ENCODE measurements at regions not wholly inside any gene's neighbourhood (a gene's known extent, or its start where the extent isn't known, plus 50 kb on each side); places are given as distances from the start of the nearest gene placed in this dataset.

GRCh38 chr3:104437891-104438290 lies 928.8 kb upstream of the ALCAM start:
- TF ChIP-seq CTCF (IDR thresholded peaks at IDR 0.05) (no peak), REST (IDR thresholded peaks at IDR 0.05) (no peak)

Measured in A549 (cell line).